A673 (cell line): ENCODE measurements at regions not wholly inside any gene's neighbourhood (a gene's known extent, or its start where the extent isn't known, plus 50 kb on each side); places are given as distances from the start of the nearest gene placed in this dataset.

Experiments
- BruUV-seq: library from RNA; stranded (reverse); fragments of 400-500 nt; replicated peaks from 2 replicates; lab custom pipeline; 2021; lab: Mats Ljungman, UMichigan
- CTCF ChIA-PET: fragments of 300-600 bp; sonication (Branson Sonifier 250); formaldehyde crosslinking; loops from one replicate; lab custom pipeline; 2022; ENCODE audit warnings: antibody characterized with exemption; lab: Charles Lee
- POLR2A ChIA-PET: fragments of 300-600 bp; sonication (Branson Sonifier 250); formaldehyde crosslinking; loops from one replicate; lab custom pipeline; 2022; ENCODE audit warnings: antibody characterized with exemption; ENCODE audit not compliant: low non-redundant PET; lab: Charles Lee
- DNase-seq: peaks from one replicate; pipeline ENCODE4 v3.0.0-alpha.2; 2015; ENCODE audit warnings: low spot score
- H3K27ac ChIP-seq: fragments of 200-600 bp; sonication (generic); 2 replicates; pipeline ENCODE4 v1.5.1; 2016; ENCODE audit warnings: mixed run types, low read depth, mild to moderate bottlenecking, mixed read lengths, antibody characterized with exemption, low read length; ENCODE audit not compliant: poor library complexity, severe bottlenecking
- H3K27me3 ChIP-seq: fragments of 200-600 bp; sonication (generic); replicated peaks from 2 replicates; pipeline ENCODE4 v1.6.1; 2017; ENCODE audit warnings: mixed run types, low read depth, mild to moderate bottlenecking, mixed read lengths, antibody characterized with exemption, low read length; ENCODE audit not compliant: insufficient read depth, poor library complexity
- H3K36me3 ChIP-seq: fragments of 200-600 bp; sonication (generic); 2 replicates; pipeline ENCODE4 v1.6.1; 2016; ENCODE audit warnings: mixed run types, mild to moderate bottlenecking, mixed read lengths, antibody characterized with exemption, low read length; ENCODE audit not compliant: insufficient read depth, poor library complexity, severe bottlenecking
- H3K4me1 ChIP-seq: fragments of 200-600 bp; sonication (generic); 2 replicates; pipeline ENCODE4 v1.6.1; 2017; ENCODE audit warnings: mixed run types, mild to moderate bottlenecking, mixed read lengths, antibody characterized with exemption, low read length; ENCODE audit not compliant: insufficient read depth, poor library complexity, severe bottlenecking
- H3K4me3 ChIP-seq: fragments of 200-600 bp; sonication (generic); 2 replicates; pipeline ENCODE4 v1.5.1; 2016; ENCODE audit warnings: low read depth, mixed run types, mild to moderate bottlenecking, mixed read lengths, low read length; ENCODE audit not compliant: poor library complexity, severe bottlenecking
- H3K9me3 ChIP-seq: fragments of 200-600 bp; sonication (generic); 2 replicates; pipeline ENCODE4 v1.6.1; 2016; ENCODE audit warnings: mixed run types, low read depth, mild to moderate bottlenecking, mixed read lengths, antibody characterized with exemption, low read length; ENCODE audit not compliant: poor library complexity, severe bottlenecking
- EZH2 ChIP-seq: fragments of 200-600 bp; sonication (generic); IDR thresholded peaks from 2 replicates; pipeline ENCODE4 v1.6.1; 2017; ENCODE audit warnings: borderline replicate concordance, low read depth, mild to moderate bottlenecking, mixed read lengths, antibody characterized with exemption, low read length; ENCODE audit not compliant: poor library complexity, severe bottlenecking
- intact Hi-C: fragments of 100-400 bp; cut with micrococcal nuclease; formaldehyde crosslinking; loops from one replicate; pipeline ENCODE4 v1.10.0; 2022; ENCODE audit not compliant: unreplicated experiment
- TF ChIP-seq, protein P1 (sequence below): fragments of 300-800, 200-600 bp; sonication (generic); conservative IDR thresholded peaks from 2 replicates; pipeline ENCODE4 v1.5.1; 2017; ENCODE audit warnings: low read depth, mild to moderate bottlenecking, antibody characterized with exemption, low read length, moderate library complexity, mixed read lengths

DNA sequence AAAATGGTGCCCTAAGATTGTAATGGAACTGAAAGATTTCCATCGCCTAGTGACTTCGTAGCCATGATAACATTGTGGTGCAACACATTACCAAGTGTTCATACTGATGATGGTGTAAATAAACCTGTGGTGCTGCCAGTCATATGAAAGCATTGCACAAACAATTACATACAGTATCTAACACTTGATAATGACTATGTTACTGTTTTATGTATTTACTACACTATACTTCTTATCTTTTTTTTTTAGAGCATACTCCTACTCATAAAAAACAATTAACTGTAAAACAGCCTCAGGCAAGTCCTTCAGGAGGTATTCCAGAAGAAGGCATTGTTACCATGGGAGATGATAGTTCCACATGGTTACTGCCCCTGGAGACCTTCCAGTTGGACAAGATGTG, 152.7 kb upstream of the EDNRA start:
- ChIA-PET CTCF (no interaction called here), POLR2A (no interaction called here)
- H3K4me3 ChIP-seq: no peak overlapping the region
- no peaks in the 10 kb centered on the region for H3K27me3 ChIP-seq
- no peaks in the 10 kb centered on the region for H3K36me3 ChIP-seq
- intact Hi-C loops: no loop called here
- DNase-seq: no peak
- no TSS peak for BruUV-seq
- no peak overlapping the region for H3K27ac ChIP-seq
- TF ChIP-seq EZH2: no peak
- TF ChIP-seq, protein P1, sequence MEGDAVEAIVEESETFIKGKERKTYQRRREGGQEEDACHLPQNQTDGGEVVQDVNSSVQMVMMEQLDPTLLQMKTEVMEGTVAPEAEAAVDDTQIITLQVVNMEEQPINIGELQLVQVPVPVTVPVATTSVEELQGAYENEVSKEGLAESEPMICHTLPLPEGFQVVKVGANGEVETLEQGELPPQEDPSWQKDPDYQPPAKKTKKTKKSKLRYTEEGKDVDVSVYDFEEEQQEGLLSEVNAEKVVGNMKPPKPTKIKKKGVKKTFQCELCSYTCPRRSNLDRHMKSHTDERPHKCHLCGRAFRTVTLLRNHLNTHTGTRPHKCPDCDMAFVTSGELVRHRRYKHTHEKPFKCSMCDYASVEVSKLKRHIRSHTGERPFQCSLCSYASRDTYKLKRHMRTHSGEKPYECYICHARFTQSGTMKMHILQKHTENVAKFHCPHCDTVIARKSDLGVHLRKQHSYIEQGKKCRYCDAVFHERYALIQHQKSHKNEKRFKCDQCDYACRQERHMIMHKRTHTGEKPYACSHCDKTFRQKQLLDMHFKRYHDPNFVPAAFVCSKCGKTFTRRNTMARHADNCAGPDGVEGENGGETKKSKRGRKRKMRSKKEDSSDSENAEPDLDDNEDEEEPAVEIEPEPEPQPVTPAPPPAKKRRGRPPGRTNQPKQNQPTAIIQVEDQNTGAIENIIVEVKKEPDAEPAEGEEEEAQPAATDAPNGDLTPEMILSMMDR: no peak
- H3K9me3 ChIP-seq: no peaks in the 10 kb centered on the region
- peaks cover 4% of the 10 kb centered on the region for H3K4me1 ChIP-seq

DNA sequence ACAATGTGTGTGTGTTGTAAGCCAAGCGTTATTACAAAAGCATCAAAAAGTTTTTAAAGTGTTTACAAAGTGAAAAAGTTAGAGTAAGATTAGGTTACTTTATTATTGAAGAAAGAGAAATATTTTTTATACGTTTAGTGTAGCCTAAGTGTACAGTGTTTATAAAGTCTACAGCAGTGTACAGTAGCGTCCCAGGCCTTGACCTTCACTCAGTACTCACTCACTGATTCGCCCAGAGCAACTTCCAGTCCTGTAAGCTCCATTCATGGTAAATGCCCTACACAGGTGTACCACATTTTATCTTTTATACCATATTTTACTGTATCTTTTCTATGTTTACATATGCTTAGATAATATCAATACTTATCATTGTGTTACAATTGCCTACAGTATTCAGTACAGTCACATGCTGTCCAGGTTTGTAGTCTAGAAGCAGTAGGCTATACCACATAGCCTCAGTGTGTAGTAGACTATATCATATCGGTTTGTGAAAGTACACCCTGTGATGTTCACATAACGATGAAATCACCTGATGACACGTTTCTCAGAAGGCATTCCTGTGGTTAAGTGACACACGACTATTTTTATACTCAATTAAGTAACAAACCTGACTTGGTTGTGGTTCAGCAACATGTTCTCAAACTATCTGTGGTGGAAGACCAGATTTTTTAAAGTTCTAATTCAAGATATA, 152.0 kb upstream of the EDNRA start:
- ChIA-PET POLR2A (no interaction called here), CTCF (no interaction called here)
- BruUV-seq: no TSS peak
- H3K27ac ChIP-seq: no peak overlapping the region
- no peak overlapping the region for H3K4me3 ChIP-seq
- TF ChIP-seq, protein P1: no peak
- TF ChIP-seq EZH2: no peak
- intact Hi-C loops: no loop called here
- H3K36me3 ChIP-seq: no peaks in the 10 kb centered on the region
- H3K27me3 ChIP-seq: no peaks in the 10 kb centered on the region
- peaks cover 11% of the 10 kb centered on the region for H3K4me1 ChIP-seq
- DNase-seq: no peak
- H3K9me3 ChIP-seq: no peaks in the 10 kb centered on the region

DNA sequence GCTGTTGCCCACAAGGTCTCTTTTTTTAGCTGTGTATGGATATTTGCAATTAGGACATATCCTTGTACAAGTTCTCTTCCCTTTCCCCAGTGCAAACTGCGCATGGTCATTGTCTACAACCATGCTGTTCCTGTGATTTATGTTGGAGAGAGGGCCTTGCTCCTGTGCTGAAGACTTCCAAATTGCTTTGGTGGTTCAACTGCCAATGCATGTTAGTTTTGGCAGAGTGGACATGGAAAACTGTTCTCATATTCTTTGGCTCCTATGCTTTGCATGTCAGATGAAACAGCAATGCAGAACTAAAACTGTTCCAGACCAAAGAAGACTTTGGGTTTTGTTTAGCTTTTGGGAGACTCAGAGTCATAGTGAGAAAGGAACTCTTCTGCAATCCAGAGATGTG, 148.8 kb upstream of the EDNRA start:
- ChIA-PET POLR2A (no interaction called here), CTCF (no interaction called here)
- Histone ChIP-seq H3K27ac (no peak overlapping the region), H3K9me3 (no peaks in the 10 kb centered on the region), H3K27me3 (no peaks in the 10 kb centered on the region), H3K4me3 (no peak overlapping the region), H3K4me1 (peaks cover 38% of the 10 kb centered on the region), H3K36me3 (no peaks in the 10 kb centered on the region)
- BruUV-seq: no TSS peak
- TF ChIP-seq, protein P1: no peak
- no peak for TF ChIP-seq EZH2
- intact Hi-C loops: loop anchor here (5.0 kb wide), 1 partner anchor 80 kb away; no protein-coding TSS in a partner anchor
- no peak for DNase-seq
